Keratinocyte (primary cell): ENCODE measurements at regions not wholly inside any gene's neighbourhood (a gene's known extent, or its start where the extent isn't known, plus 50 kb on each side); places are given as distances from the start of the nearest gene placed in this dataset.

ENCODE experiments used
- CTCF ChIP-seq, 3 experiments: IDR thresholded peaks in 1 of 3; conservative IDR thresholded peaks in 1 of 3; optimal IDR thresholded peaks in 1 of 3; 2 replicates in 2 of 3; 3 replicates in 1 of 3; pipeline versions ENCODE3 to v1.5.1; 2011; ENCODE audit warnings: low read length in 3 of 3, mild to moderate bottlenecking in 3 of 3, moderate library complexity in 2 of 3, control low read depth in 1 of 3, inconsistent platforms in 1 of 3; ENCODE audit not compliant: insufficient read depth in 2 of 3; ENCODE audit errors: extremely low read depth in 1 of 3
- EZH2 ChIP-seq: IDR thresholded peaks from one replicate; pipeline ENCODE4 v1.6.1; 2012; ENCODE audit warnings: inconsistent platforms, mild to moderate bottlenecking, low read length, moderate library complexity

- TF ChIP-seq CTCF (optimal IDR thresholded peaks at IDR 0.05 in 1 of 3, IDR thresholded peaks at IDR 0.05 in 1 of 3, conservative IDR thresholded peaks at IDR 0.05 in 1 of 3; ENCODE audit: extremely low read depth in 1 of 3, insufficient read depth in 2 of 3, low read length in 3 of 3), result no peak
- no peak for TF ChIP-seq EZH2
Observed at GRCh38 chr2:66966631-66967030, 430.5 kb upstream of the ETAA1 start.
